Glutamatergic neuron (in vitro differentiated cells): ENCODE measurements at regions not wholly inside any gene's neighbourhood (a gene's known extent, or its start where the extent isn't known, plus 50 kb on each side); places are given as distances from the start of the nearest gene placed in this dataset.

Experiments used
- DNase-seq: peaks from one replicate; pipeline ENCODE4 v3.0.0; 2022
- H3K27ac Mint-ChIP-seq: one replicate; pipeline ENCODE4 v1.8.0; 2020; ENCODE audit warnings: mild to moderate bottlenecking, mixed read lengths, inconsistent platforms; ENCODE audit not compliant: unreplicated experiment
- H3K27me3 Mint-ChIP-seq: one replicate; pipeline ENCODE4 v1.8.0; 2020; ENCODE audit warnings: mild to moderate bottlenecking, moderate library complexity, mixed read lengths, inconsistent platforms; ENCODE audit not compliant: unreplicated experiment
- H3K36me3 Mint-ChIP-seq: one replicate; pipeline ENCODE4 v1.8.0; 2020; ENCODE audit warnings: mild to moderate bottlenecking, mixed read lengths, inconsistent platforms; ENCODE audit not compliant: unreplicated experiment
- H3K4me1 Mint-ChIP-seq: one replicate; pipeline ENCODE4 v1.8.0; 2020; ENCODE audit warnings: mild to moderate bottlenecking, low read depth, mixed read lengths, inconsistent platforms; ENCODE audit not compliant: unreplicated experiment
- H3K4me3 Mint-ChIP-seq: one replicate; pipeline ENCODE4 v1.8.0; 2020; ENCODE audit warnings: mild to moderate bottlenecking, mixed read lengths, inconsistent platforms; ENCODE audit not compliant: unreplicated experiment
- H3K9me3 Mint-ChIP-seq: one replicate; pipeline ENCODE4 v1.8.0; 2020; ENCODE audit warnings: mild to moderate bottlenecking, moderate library complexity, mixed read lengths, inconsistent platforms; ENCODE audit not compliant: unreplicated experiment
- CTCF ChIP-seq: fragments of 200-600 bp; sonication (generic); IDR thresholded peaks from one replicate; pipeline ENCODE4 v1.5.0; 2021; ENCODE audit not compliant: partially characterized antibody, unreplicated experiment

GRCh38 chr2:83695037-83695436 is 764.0 kb downstream of the SUCLG1 start:
- H3K27me3 Mint-ChIP-seq, result no peaks in the 10 kb centered on the region
- TF ChIP-seq CTCF, result no peak
- no peaks in the 10 kb centered on the region for H3K4me1 Mint-ChIP-seq
- H3K36me3 Mint-ChIP-seq, result no peaks in the 10 kb centered on the region
- no peak overlapping the region for H3K4me3 Mint-ChIP-seq
- no peak overlapping the region for H3K27ac Mint-ChIP-seq
- peaks cover 2% of the 10 kb centered on the region for H3K9me3 Mint-ChIP-seq
- no peak for DNase-seq

- Mint-ChIP-seq H3K4me3 (no peak overlapping the region), H3K9me3 (no peaks in the 10 kb centered on the region), H3K4me1 (no peaks in the 10 kb centered on the region), H3K36me3 (no peaks in the 10 kb centered on the region), H3K27ac (no peak overlapping the region), H3K27me3 (no peaks in the 10 kb centered on the region)
- TF ChIP-seq CTCF, result no peak
- DNase-seq, result no peak
Observed at GRCh38 chr2:83689402-83689801, 769.7 kb downstream of the SUCLG1 start.

GRCh38 chr2:83686863-83687262 is 772.2 kb downstream of the SUCLG1 start:
- Mint-ChIP-seq H3K36me3 (no peaks in the 10 kb centered on the region), H3K27ac (no peak overlapping the region)
- TF ChIP-seq CTCF, result no peak

GRCh38 chr2:83674050-83674449 is 785.0 kb downstream of the SUCLG1 start:
- Mint-ChIP-seq H3K4me1 (no peaks in the 10 kb centered on the region), H3K36me3 (no peaks in the 10 kb centered on the region), H3K9me3 (no peaks in the 10 kb centered on the region), H3K4me3 (no peak overlapping the region), H3K27ac (no peak overlapping the region), H3K27me3 (no peaks in the 10 kb centered on the region)
- TF ChIP-seq CTCF, result no peak
- no peak for DNase-seq

More at GRCh38 chr2:83686863-83687262, 772.2 kb downstream of the SUCLG1 start:
- H3K27me3 Mint-ChIP-seq, result no peaks in the 10 kb centered on the region
- no peak overlapping the region for H3K4me3 Mint-ChIP-seq
- H3K9me3 Mint-ChIP-seq, result no peaks in the 10 kb centered on the region
- no peak for DNase-seq
- no peaks in the 10 kb centered on the region for H3K4me1 Mint-ChIP-seq

- Mint-ChIP-seq H3K4me3 (no peak overlapping the region), H3K9me3 (no peaks in the 10 kb centered on the region)
- TF ChIP-seq CTCF, result no peak
Observed at GRCh38 chr2:83665894-83666293, 793.2 kb downstream of the SUCLG1 start.

More at GRCh38 chr2:83665894-83666293, 793.2 kb downstream of the SUCLG1 start:
- no peak for DNase-seq
- H3K4me1 Mint-ChIP-seq, result no peaks in the 10 kb centered on the region
- no peaks in the 10 kb centered on the region for H3K36me3 Mint-ChIP-seq
- no peak overlapping the region for H3K27ac Mint-ChIP-seq
- no peaks in the 10 kb centered on the region for H3K27me3 Mint-ChIP-seq
